ENCODE measurements at regions not wholly inside any gene's neighbourhood (a gene's known extent, or its start where the extent isn't known, plus 50 kb on each side); places are given as distances from the start of the nearest gene placed in this dataset.

DNA sequence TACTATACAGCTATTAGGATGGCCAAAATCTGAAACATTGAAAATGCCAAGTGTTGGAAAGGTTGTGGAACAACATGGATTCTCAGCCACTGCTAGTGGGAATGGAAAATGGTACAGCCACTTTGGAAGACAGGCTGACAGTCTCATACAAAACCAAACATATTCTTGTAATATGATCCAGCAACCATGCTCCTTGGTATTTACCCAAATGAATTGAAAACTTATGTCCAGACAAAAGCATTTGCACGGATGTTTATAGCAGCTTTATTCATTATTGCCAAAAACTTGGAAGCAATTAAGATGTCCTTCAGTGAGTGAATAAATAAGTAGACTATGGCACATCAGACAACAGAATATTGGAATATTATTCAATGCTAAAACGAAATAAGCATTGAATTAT, 105.8 kb upstream of the DCLK2 start:
- H3K9ac ChIP-seq (ENCODE audit: insufficient read depth in 1 of 2, low read depth in 2 of 2, low read length in 2 of 2): no peak overlapping the region
- ATAC-seq (no peak), FAIRE-seq (no peak), DNase-seq (ENCODE audit: extremely low read depth in 1 of 4, low spot score in 3 of 4) (no peak)
- no peak overlapping the region for H2AFZ ChIP-seq (ENCODE audit: low read depth, low read length)
- ChIA-PET CTCF (ENCODE audit: low intra/inter-chr PET ratio) (no interaction called here), POLR2A (no interaction called here)
- no peaks in the 10 kb centered on the region for H3K36me3 ChIP-seq (ENCODE audit: control insufficient read depth, insufficient read depth, low read length)
- H3K79me2 ChIP-seq (ENCODE audit: control insufficient read depth, insufficient read depth, low read length): no peaks in the 10 kb centered on the region
- no peaks in the 10 kb centered on the region for H3K4me1 ChIP-seq (replicated peaks in 1 of 2; ENCODE audit: control insufficient read depth in 2 of 2, insufficient read depth in 2 of 2, low read length in 2 of 2)
- H3K27me3 ChIP-seq (ENCODE audit: control insufficient read depth in 2 of 2, insufficient read depth in 2 of 2, low read length in 2 of 2): no peaks in the 10 kb centered on the region
- no peaks in the 10 kb centered on the region for H3K9me1 ChIP-seq (ENCODE audit: control insufficient read depth, insufficient read depth, low read length)
- no peaks in the 10 kb centered on the region for H4K20me1 ChIP-seq (replicated peaks; ENCODE audit: control insufficient read depth, insufficient read depth, low read length)
- H3K9me3 ChIP-seq (replicated peaks; ENCODE audit: control insufficient read depth, insufficient read depth, low read depth, low read length): no peaks in the 10 kb centered on the region
- intact Hi-C loops (cut with micrococcal nuclease) (no loop called here), in situ Hi-C loops (cut with MboI) (no loop called here)
- no peak overlapping the region for H3K27ac ChIP-seq (ENCODE audit: extremely low read depth, low read depth, low read length)
- 0% methylated on average over 2 of the region's 2 CpGs for WGBS (ENCODE audit: insufficient coverage, low coverage, missing lambda C conversion rate)
- BruUV-seq (replicated peaks): no TSS peak
- no peak overlapping the region for H3K4me2 ChIP-seq (ENCODE audit: insufficient read depth, low read length)
- no peak overlapping the region for H3K4me3 ChIP-seq
- TF ChIP-seq BRCA1 (IDR thresholded peaks at IDR 0.05) (no peak), BRCA1 (CRISPR knock-in tag; IDR thresholded peaks at IDR 0.05) (no peak), SRSF7 (optimal IDR thresholded peaks at IDR 0.05; ENCODE audit: low read depth, low read length) (no peak), ZNF780A (CRISPR knock-in tag; IDR thresholded peaks at IDR 0.05) (no peak), SP2 (IDR thresholded peaks at IDR 0.05; ENCODE audit: extremely low read depth, low read depth, low read length, poor library complexity, severe bottlenecking) (no peak), SMARCA5 (IDR thresholded peaks at IDR 0.05) (no peak), HMG20B (CRISPR knock-in tag; IDR thresholded peaks at IDR 0.05) (no peak), KDM1A (IDR thresholded peaks at IDR 0.05) (no peak), NR2F6 (CRISPR knock-in tag; IDR thresholded peaks at IDR 0.05) (no peak), ZNF57 (CRISPR knock-in tag; IDR thresholded peaks at IDR 0.05) (no peak), ZNF696 (CRISPR knock-in tag; conservative IDR thresholded peaks at IDR 0.05) (no peak), SMARCB1 (IDR thresholded peaks at IDR 0.05; ENCODE audit: insufficient read length, low read depth) (no peak), OTX1 (CRISPR knock-in tag; IDR thresholded peaks at IDR 0.05) (no peak), ZBTB1 (CRISPR knock-in tag; IDR thresholded peaks at IDR 0.05; ENCODE audit: borderline replicate concordance, low read depth) (no peak)
- TF ChIP-seq, protein P1, sequence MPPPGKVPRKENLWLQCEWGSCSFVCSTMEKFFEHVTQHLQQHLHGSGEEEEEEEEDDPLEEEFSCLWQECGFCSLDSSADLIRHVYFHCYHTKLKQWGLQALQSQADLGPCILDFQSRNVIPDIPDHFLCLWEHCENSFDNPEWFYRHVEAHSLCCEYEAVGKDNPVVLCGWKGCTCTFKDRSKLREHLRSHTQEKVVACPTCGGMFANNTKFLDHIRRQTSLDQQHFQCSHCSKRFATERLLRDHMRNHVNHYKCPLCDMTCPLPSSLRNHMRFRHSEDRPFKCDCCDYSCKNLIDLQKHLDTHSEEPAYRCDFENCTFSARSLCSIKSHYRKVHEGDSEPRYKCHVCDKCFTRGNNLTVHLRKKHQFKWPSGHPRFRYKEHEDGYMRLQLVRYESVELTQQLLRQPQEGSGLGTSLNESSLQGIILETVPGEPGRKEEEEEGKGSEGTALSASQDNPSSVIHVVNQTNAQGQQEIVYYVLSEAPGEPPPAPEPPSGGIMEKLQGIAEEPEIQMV (tag; conservative IDR thresholded peaks at IDR 0.05; ENCODE audit: low read depth): no peak
- TF ChIP-seq, protein P2, sequence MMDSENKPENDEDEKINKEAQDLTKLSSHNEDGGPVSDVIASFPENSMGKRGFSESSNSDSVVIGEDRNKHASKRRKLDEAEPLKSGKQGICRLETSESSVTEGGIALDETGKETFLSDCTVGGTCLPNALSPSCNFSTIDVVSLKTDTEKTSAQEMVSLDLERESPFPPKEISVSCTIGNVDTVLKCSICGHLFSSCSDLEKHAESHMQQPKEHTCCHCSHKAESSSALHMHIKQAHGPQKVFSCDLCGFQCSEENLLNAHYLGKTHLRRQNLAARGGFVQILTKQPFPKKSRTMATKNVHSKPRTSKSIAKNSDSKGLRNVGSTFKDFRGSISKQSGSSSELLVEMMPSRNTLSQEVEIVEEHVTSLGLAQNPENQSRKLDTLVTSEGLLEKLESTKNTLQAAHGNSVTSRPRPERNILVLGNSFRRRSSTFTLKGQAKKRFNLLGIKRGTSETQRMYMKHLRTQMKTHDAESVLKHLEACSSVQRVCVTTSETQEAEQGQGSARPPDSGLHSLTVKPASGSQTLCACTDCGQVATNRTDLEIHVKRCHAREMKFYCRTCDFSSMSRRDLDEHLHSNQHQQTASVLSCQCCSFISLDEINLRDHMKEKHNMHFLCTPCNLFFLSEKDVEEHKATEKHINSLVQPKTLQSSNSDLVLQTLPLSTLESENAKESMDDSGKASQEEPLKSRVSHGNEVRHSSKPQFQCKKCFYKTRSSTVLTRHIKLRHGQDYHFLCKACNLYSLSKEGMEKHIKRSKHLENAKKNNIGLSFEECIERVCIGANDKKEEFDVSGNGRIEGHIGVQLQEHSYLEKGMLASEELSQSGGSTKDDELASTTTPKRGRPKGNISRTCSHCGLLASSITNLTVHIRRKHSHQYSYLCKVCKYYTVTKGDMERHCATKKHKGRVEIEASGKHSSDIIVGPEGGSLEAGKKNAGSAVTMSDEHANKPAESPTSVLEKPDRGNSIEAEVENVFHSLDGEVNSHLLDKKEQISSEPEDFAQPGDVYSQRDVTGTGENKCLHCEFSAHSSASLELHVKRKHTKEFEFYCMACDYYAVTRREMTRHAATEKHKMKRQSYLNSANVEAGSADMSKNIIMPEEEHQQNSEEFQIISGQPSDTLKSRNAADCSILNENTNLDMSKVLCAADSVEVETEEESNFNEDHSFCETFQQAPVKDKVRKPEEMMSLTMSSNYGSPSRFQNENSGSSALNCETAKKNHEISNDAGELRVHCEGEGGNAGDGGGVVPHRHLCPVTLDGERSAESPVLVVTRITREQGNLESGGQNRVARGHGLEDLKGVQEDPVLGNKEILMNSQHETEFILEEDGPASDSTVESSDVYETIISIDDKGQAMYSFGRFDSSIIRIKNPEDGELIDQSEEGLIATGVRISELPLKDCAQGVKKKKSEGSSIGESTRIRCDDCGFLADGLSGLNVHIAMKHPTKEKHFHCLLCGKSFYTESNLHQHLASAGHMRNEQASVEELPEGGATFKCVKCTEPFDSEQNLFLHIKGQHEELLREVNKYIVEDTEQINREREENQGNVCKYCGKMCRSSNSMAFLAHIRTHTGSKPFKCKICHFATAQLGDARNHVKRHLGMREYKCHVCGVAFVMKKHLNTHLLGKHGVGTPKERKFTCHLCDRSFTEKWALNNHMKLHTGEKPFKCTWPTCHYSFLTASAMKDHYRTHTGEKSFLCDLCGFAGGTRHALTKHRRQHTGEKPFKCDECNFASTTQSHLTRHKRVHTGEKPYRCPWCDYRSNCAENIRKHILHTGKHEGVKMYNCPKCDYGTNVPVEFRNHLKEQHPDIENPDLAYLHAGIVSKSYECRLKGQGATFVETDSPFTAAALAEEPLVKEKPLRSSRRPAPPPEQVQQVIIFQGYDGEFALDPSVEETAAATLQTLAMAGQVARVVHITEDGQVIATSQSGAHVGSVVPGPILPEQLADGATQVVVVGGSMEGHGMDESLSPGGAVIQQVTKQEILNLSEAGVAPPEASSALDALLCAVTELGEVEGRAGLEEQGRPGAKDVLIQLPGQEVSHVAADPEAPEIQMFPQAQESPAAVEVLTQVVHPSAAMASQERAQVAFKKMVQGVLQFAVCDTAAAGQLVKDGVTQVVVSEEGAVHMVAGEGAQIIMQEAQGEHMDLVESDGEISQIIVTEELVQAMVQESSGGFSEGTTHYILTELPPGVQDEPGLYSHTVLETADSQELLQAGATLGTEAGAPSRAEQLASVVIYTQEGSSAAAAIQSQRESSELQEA (IDR thresholded peaks at IDR 0.05; ENCODE audit: low read depth): no peak

Measured in K562 (cell line).